ENCODE measurements at regions not wholly inside any gene's neighbourhood (a gene's known extent, or its start where the extent isn't known, plus 50 kb on each side); places are given as distances from the start of the nearest gene placed in this dataset.

- TF ChIP-seq ZNF367 (CRISPR knock-in tag; IDR thresholded peaks at IDR 0.05; ENCODE audit: borderline replicate concordance) (no peak), TSC22D2 (CRISPR knock-in tag; IDR thresholded peaks at IDR 0.05; ENCODE audit: borderline replicate concordance) (no peak), HOMEZ (CRISPR knock-in tag; IDR thresholded peaks at IDR 0.05; ENCODE audit: low read depth) (no peak), ZNF124 (CRISPR knock-in tag; IDR thresholded peaks at IDR 0.05) (no peak), ZNF446 (CRISPR knock-in tag; IDR thresholded peaks at IDR 0.05) (no peak), NFATC3 (CRISPR knock-in tag; IDR thresholded peaks at IDR 0.05) (no peak), ZNF343 (CRISPR knock-in tag; IDR thresholded peaks at IDR 0.05) (no peak), LCORL (IDR thresholded peaks at IDR 0.05) (no peak), LCORL (CRISPR knock-in tag; IDR thresholded peaks at IDR 0.05) (no peak), ZBTB3 (CRISPR knock-in tag; IDR thresholded peaks at IDR 0.05; ENCODE audit: borderline replicate concordance, low read depth) (no peak)
These were observed 382.1 kb upstream of the B3GAT1 start (continued) for GRCh38 chr11:134794192-134794591.

GRCh38 chr11:134792677-134793076, 380.6 kb upstream of the B3GAT1 start:
- intact Hi-C loops (cut with micrococcal nuclease; ENCODE audit: unreplicated experiment), result no loop called here
- Histone ChIP-seq H3K79me2 (ENCODE audit: insufficient read depth, low read length) (no peaks in the 10 kb centered on the region), H4K20me1 (ENCODE audit: insufficient read depth, low read length) (no peaks in the 10 kb centered on the region), H3K4me1 (ENCODE audit: insufficient read depth, low read length) (peaks cover 4% of the 10 kb centered on the region; the same call in 1 of the 2 replicates), H3K9me3 (ENCODE audit: low read length) (no peaks in the 10 kb centered on the region), H3K36me3 (replicated peaks in 1 of 2; ENCODE audit: control insufficient read depth in 1 of 2, insufficient read depth in 2 of 2, low read length in 2 of 2) (no peaks in the 10 kb centered on the region), H3K4me3 (replicated peaks in 1 of 3; ENCODE audit: insufficient read depth in 1 of 3, low read depth in 2 of 3, low read length in 3 of 3) (no peak overlapping the region), H3K27ac (ENCODE audit: extremely low read length, insufficient read depth, low read length) (no peak overlapping the region), H3K4me2 (ENCODE audit: low read depth, low read length) (no peak overlapping the region), H3K9ac (ENCODE audit: insufficient read depth, low read depth, low read length) (no peak overlapping the region), H2AFZ (ENCODE audit: low read length) (no peak overlapping the region), H3K27me3 (ENCODE audit: control insufficient read depth in 1 of 2, insufficient read depth in 2 of 2, low read length in 2 of 2) (0 out of 5 replicates have a peak, but pooled peaks cover 0 to 7% of the 10 kb centered on the region in 2 experiments)
- 20% methylated on average over 5 of the region's 5 CpGs for WGBS (ENCODE audit: low lambda C conversion rate)
- no peak for DNase-seq (ENCODE audit: low spot score)
- ChIA-PET POLR2A (no interaction called here), CTCF (ENCODE audit: low intra/inter-chr PET ratio, low total read pairs) (no interaction called here)
- ATAC-seq, result no peak
- no peak for FAIRE-seq
- no TSS peak for BruUV-seq (replicated peaks)
- in situ Hi-C loops (cut with HindIII; ENCODE audit: extremely low pct_ligation_motif_present, low pct_unique_long_range_greater_than_20kb), result no loop called here
- TF ChIP-seq ZNF782 (CRISPR knock-in tag; IDR thresholded peaks at IDR 0.05; ENCODE audit: borderline replicate concordance), result no peak
- TF ChIP-seq KMT2B (CRISPR knock-in tag; IDR thresholded peaks at IDR 0.05), result no peak
